BJ (cell line): ENCODE measurements at regions not wholly inside any gene's neighbourhood (a gene's known extent, or its start where the extent isn't known, plus 50 kb on each side); places are given as distances from the start of the nearest gene placed in this dataset.

Experiments
- CTCF ChIA-PET: fragments of 350-600 bp; formaldehyde crosslinking; extraction: SDS; loops from one replicate; lab custom pipeline; 2021; ENCODE audit warnings: antibody characterized with exemption, inconsistent platforms; lab: Yijun Ruan, JAX
- POLR2A ChIA-PET: fragments of 300-600 bp; sonication (Branson Sonifier 250); formaldehyde crosslinking; extraction: SDS; loops from one replicate; lab custom pipeline; 2021; ENCODE audit warnings: antibody characterized with exemption; lab: Charles Lee
- DNase-seq: peaks from one replicate; pipeline ENCODE4 v3.0.0-alpha.2; 2011; ENCODE audit warnings: low read depth
- H3K27me3 ChIP-seq: 2 replicates; pipeline ENCODE4 v1.6.0; 2011; ENCODE audit warnings: low read length; ENCODE audit not compliant: control insufficient read depth, insufficient read depth
- H3K36me3 ChIP-seq: 2 replicates; pipeline ENCODE4 v1.5.1; 2011; ENCODE audit warnings: low read length; ENCODE audit not compliant: control insufficient read depth, insufficient read depth
- H3K4me3 ChIP-seq: 2 replicates; pipeline ENCODE4 v1.5.1; 2011; ENCODE audit warnings: low read depth, mild to moderate bottlenecking, control low read depth, low read length
- TF ChIP-seq, protein P1 (sequence below): IDR thresholded peaks from 2 replicates; pipeline ENCODE4 v1.5.1; 2011; ENCODE audit warnings: low read depth, mild to moderate bottlenecking, control low read depth, inconsistent platforms, low read length, moderate library complexity; ENCODE audit not compliant: insufficient read depth

DNA sequence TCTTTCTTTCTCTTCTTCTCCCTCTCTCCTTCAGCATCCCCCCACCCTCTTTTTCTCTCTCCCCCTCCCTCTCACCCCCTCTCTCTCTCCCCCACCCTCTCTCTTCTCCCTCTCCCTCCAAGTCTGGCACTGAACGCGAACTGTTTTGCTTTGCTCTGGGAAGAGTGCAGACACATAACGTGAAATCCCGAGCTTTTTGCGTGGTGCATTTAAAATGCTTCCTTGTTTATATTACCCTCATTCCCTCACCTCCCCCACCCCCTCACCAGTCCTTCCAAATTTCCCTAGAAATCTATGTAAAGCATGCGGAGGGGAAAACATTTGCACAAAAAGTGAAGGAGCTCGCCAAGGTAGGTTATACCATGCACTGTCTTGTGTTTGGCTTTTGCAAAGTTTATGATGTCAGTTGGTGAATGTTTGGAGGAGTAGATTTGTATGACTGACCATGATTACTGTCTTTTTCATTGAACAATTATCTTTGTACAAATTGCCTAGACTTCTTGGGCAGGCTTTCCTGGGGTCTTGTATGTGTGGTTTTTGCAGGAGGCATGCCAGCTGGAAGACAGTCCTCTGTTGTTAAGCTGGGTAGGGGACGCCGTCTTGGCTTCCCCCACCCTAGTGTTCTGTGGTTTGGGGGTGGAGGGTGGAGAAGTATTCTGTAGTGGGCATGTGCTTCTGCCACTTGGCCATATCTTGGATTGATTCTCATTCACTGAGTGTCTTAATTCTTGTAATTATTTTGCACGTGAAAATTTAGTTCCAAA, 123.7 kb upstream of the HSD17B12 start:
- ChIA-PET CTCF (interaction anchor here (1.3 to 3.2 kb wide), 3 partner anchors 8 to 23 kb away, joined by 3 to 11 read pairs (median 4); no protein-coding TSS in a partner anchor), POLR2A (no interaction called here)
- peaks cover 21% of the 10 kb centered on the region for H3K27me3 ChIP-seq
- no peaks in the 10 kb centered on the region for H3K36me3 ChIP-seq
- TF ChIP-seq, protein P1, sequence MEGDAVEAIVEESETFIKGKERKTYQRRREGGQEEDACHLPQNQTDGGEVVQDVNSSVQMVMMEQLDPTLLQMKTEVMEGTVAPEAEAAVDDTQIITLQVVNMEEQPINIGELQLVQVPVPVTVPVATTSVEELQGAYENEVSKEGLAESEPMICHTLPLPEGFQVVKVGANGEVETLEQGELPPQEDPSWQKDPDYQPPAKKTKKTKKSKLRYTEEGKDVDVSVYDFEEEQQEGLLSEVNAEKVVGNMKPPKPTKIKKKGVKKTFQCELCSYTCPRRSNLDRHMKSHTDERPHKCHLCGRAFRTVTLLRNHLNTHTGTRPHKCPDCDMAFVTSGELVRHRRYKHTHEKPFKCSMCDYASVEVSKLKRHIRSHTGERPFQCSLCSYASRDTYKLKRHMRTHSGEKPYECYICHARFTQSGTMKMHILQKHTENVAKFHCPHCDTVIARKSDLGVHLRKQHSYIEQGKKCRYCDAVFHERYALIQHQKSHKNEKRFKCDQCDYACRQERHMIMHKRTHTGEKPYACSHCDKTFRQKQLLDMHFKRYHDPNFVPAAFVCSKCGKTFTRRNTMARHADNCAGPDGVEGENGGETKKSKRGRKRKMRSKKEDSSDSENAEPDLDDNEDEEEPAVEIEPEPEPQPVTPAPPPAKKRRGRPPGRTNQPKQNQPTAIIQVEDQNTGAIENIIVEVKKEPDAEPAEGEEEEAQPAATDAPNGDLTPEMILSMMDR, result no peak
- H3K4me3 ChIP-seq, result no peak overlapping the region
- no peak for DNase-seq

DNA sequence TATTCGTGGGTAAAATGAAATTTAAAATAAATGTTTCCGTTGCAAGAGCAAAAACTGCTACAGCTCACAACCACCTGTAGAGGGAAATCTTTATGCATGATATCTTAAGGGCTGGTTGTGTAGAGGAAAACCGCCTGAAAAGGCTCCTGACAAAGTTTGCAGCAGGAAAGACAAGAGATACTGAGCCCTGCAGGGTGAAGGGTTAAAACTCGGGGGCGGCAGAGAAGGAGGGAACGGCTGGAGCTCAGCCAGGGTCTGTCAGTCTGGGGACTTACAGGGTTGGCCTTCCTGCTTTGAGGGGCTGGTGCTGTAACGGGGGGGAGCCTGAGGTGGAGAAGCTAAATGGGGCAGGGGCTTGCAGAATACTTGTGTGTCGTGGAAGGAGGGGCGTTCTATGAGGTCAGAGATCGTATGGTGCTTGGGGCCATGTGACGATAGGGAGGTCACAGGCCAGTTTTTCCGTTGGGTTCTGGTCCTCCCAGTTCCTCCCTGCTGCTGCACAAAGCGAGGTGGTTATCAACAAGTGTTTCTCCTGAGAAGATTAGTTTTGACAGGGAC, 122.9 kb upstream of the HSD17B12 start:
- ChIA-PET POLR2A (no interaction called here), CTCF (interaction anchor here (1.1 to 3.2 kb wide), 4 partner anchors 7 to 56 kb away, joined by 3 to 11 read pairs (median 4); no protein-coding TSS in a partner anchor)
- H3K36me3 ChIP-seq, result no peaks in the 10 kb centered on the region
- no peak overlapping the region for H3K4me3 ChIP-seq
- TF ChIP-seq, protein P1, result 0 out of 2 replicates have a peak, but pooled peaks have one; percentile 6
- DNase-seq, result no peak
- H3K27me3 ChIP-seq, result peaks cover 21% of the 10 kb centered on the region

DNA sequence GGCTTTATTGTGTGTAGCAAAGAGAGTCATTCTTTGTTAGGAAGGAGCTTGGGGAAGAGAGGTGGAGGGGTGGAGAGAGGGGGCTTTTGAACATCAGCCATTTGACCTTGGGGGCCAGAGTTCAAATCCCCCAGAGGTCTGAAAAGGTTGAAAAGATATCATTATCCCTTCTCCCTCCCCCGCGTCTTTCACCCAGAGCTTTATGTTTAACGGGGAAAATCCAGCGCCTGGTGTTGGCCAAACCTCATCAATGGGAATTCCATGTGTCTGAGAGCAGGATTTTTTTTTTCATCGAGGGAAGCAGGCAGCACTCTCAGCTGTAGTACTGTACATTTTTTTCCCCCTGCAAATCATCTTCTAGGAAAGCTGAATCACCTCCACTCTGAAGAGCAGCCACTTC, 122.4 kb upstream of the HSD17B12 start:
- Histone ChIP-seq H3K27me3 (peaks cover 21% of the 10 kb centered on the region), H3K36me3 (no peaks in the 10 kb centered on the region), H3K4me3 (no peak overlapping the region)
- POLR2A ChIA-PET, result no interaction called here
- CTCF ChIA-PET, result interaction anchor here (0.9 to 3.2 kb wide), 4 partner anchors 9 to 57 kb away, joined by 3 to 11 read pairs (median 3); no protein-coding TSS in a partner anchor
- TF ChIP-seq, protein P1, result no peak
- DNase-seq, result no peak

DNA sequence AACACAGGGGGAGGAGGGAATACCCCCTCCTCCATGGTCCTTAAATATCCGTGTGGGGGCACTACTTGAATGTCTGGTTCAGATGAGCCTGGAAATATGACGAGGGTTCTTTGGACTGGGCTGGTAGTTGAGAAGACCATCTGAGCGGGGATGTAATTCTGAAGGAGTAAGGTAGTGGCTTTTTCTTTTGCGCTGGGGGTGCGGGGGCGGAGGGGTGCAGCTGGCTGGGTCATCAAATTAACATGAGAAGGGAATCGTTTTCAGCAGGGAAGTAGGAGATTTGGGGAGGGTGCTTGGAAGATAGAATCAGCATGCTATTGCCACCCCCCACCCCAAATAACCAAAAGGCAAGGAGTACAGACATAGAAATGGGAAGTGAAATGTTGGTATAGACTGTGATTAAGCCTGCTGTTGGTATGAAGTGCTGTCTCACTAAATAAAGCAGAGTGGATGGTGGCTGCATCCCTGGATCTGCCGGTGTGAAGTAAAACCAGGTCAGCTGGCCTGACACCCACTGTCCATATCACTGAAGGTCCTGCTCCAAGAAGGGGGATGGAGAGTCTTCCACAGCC, 121.9 kb upstream of the HSD17B12 start:
- POLR2A ChIA-PET, result no interaction called here
- peaks cover 19% of the 10 kb centered on the region for H3K27me3 ChIP-seq
- no peak for DNase-seq
- H3K36me3 ChIP-seq, result no peaks in the 10 kb centered on the region
- CTCF ChIA-PET, result interaction anchor here (0.6 to 3.2 kb wide), 4 partner anchors 8 to 57 kb away, joined by 3 to 11 read pairs (median 3); no protein-coding TSS in a partner anchor
- TF ChIP-seq, protein P1, result no peak
- H3K4me3 ChIP-seq, result no peak overlapping the region

DNA sequence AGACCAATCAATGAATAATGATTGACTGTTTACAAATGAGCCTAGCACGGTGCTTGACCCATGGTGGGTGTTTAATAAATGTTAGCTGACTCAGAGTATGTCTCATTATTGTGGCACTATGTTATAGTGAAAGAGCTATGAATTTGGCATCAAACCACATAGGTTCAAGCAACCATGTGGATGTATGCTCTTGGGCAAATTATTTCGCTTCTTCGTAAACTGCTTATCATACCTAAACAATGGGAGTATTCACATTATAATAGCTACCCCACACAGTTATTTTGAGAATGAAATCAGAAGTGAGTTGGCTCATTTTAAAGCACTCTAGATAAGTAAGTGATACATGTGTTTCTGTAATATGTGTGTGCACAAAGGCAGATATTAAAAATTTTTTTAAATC, 118.7 kb upstream of the HSD17B12 start:
- CTCF ChIA-PET, result interaction anchor here (0.6 to 1.8 kb wide), 4 partner anchors 9 to 13 kb away, joined by 3 to 6 read pairs (median 4); no protein-coding TSS in a partner anchor
- peaks cover 12% of the 10 kb centered on the region for H3K27me3 ChIP-seq

More for the DNA sequence above, 118.7 kb upstream of the HSD17B12 start:
- TF ChIP-seq, protein P1, result no peak
- Histone ChIP-seq H3K36me3 (no peaks in the 10 kb centered on the region), H3K4me3 (no peak overlapping the region)
- no peak for DNase-seq
- POLR2A ChIA-PET, result no interaction called here
